Heart left ventricle (tissue), 13 donors: ENCODE measurements at regions not wholly inside any gene's neighbourhood (a gene's known extent, or its start where the extent isn't known, plus 50 kb on each side); places are given as distances from the start of the nearest gene placed in this dataset.

ENCODE experiments used
- CTCF ChIP-seq, 12 donors: fragments of 200-600 bp; sonication (generic) in 4 of 12; IDR thresholded peaks; one replicate each; pipeline versions ENCODE4 v1.5.0 to v1.8.0; 2018 to 2022; ENCODE audit warnings: antibody characterized with exemption in 12 of 12, mild to moderate bottlenecking in 5 of 12
- POLR2A ChIP-seq, 2 donors: fragments of 450-650 bp; IDR thresholded peaks; one replicate each; pipeline ENCODE4 v1.6.1; 2017; ENCODE audit warnings: antibody characterized with exemption in 2 of 2, mild to moderate bottlenecking in 2 of 2, moderate library complexity in 2 of 2
- donor health status: ischemic (EF 13 %, LVEDD 7.1; RV severe dilation, severe dysfunction).
- donor health status: DM: no; HTN: yes; CAD: no.
- donor health status: DM: no; HTN: no; CAD: no.
- donor health status: ischemic (EF 25% LVEDD 6.9; RV normal size, moderate dysfunction).
- donor health status: ischemic (EF 25% LVEDD 5.7; RV mildly dilated, moderate dysfunction).
- donor health status: ischemic (EF 35%, LVEDD 5.7; RV mildly dilated, moderate dysfunction).
- donor health status: nonischemic (EF 11% LVEDD 7.7; RV severe dilation, severe dysfunction).
- donor health status: DM: yes; HTN: yes; CAD: no.
- donor health status: PGD.
- donor health status: ischemic (EF 29% LVEDD 5.4; RV normal size, mild dysfunction).
- donor health status: nonischemic (EF 23%, LVEDD 6.1; RV moderate dilation, normal function).

DNA sequence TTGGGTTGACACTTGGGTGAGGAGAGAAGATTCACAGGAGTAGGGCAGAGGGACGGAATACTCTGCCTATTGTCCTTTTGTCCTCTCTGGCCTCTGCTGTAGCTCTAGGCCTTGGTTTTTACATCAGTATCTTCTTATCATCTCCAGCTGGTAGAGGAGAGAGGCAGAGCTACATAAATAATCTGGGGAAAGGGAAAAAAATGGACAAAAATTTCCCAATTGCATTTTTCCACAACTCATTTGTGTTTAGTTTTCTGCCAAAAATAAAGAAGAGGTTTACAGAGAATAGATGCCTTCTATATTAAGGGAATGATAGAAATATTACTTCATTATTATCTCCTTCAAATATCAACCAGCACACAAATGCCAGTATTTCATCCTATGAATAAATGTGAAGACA, 216.4 kb upstream of the P2RY1 start:
- TF ChIP-seq CTCF (IDR thresholded peaks at IDR 0.05) = no peak
- TF ChIP-seq POLR2A (IDR thresholded peaks at IDR 0.05) = no peak
